NT2/D1 (cell line): ENCODE measurements at regions not wholly inside any gene's neighbourhood (a gene's known extent, or its start where the extent isn't known, plus 50 kb on each side); places are given as distances from the start of the nearest gene placed in this dataset.

ENCODE experiments used
- DNase-seq: peaks from one replicate; pipeline ENCODE4 v3.0.0-alpha.2; 2011; ENCODE audit warnings: low read depth, low spot score
- H3K27me3 ChIP-seq: 2 replicates; pipeline ENCODE4 v1.6.0; 2011; ENCODE audit warnings: mild to moderate bottlenecking; ENCODE audit not compliant: insufficient read length, insufficient read depth
- H3K36me3 ChIP-seq: 2 replicates; pipeline ENCODE4 v1.6.1; 2011; ENCODE audit warnings: mild to moderate bottlenecking, low read length, mixed read lengths; ENCODE audit not compliant: insufficient read depth, insufficient read length
- H3K4me1 ChIP-seq: 2 replicates; pipeline ENCODE4 v1.5.1; 2011; ENCODE audit not compliant: insufficient read depth, insufficient read length
- H3K4me3 ChIP-seq: 2 replicates; pipeline ENCODE4 v1.5.1; 2011; ENCODE audit warnings: low read depth; ENCODE audit not compliant: insufficient read length
- H3K9ac ChIP-seq: 2 replicates; pipeline ENCODE4 v1.6.0; 2011; ENCODE audit warnings: low read depth; ENCODE audit not compliant: insufficient read length
- H3K9me3 ChIP-seq: 2 replicates; pipeline ENCODE4 v1.5.1; 2011; ENCODE audit warnings: mild to moderate bottlenecking, low read length; ENCODE audit not compliant: insufficient read depth
- SUZ12 ChIP-seq: IDR thresholded peaks from 2 replicates; pipeline ENCODE4 v1.6.1; 2011; ENCODE audit not compliant: insufficient read length, insufficient read depth; ENCODE audit errors: extremely low read depth
- YY1 ChIP-seq: IDR thresholded peaks from 2 replicates; pipeline ENCODE4 v1.6.1; 2011; ENCODE audit not compliant: insufficient read length, insufficient read depth
- ZNF274 ChIP-seq: IDR thresholded peaks from 2 replicates; pipeline ENCODE4 v1.6.1; 2011; ENCODE audit warnings: mild to moderate bottlenecking, low read depth, low read length

GRCh38 chr2:216808805-216809425 lies 50.9 kb downstream of the TNP1 start:
- Histone ChIP-seq H3K27me3 (no peaks in the 10 kb centered on the region), H3K36me3 (no peaks in the 10 kb centered on the region), H3K4me3 (no peak overlapping the region), H3K4me1 (no peaks in the 10 kb centered on the region), H3K9ac (no peak overlapping the region), H3K9me3 (no peaks in the 10 kb centered on the region)
- TF ChIP-seq ZNF274: no peak
- no peak for TF ChIP-seq YY1
- TF ChIP-seq SUZ12: no peak
- no peak for DNase-seq

- Histone ChIP-seq H3K4me3 (no peak overlapping the region), H3K9me3 (no peaks in the 10 kb centered on the region), H3K27me3 (no peaks in the 10 kb centered on the region), H3K9ac (no peak overlapping the region), H3K4me1 (no peaks in the 10 kb centered on the region), H3K36me3 (no peaks in the 10 kb centered on the region)
- DNase-seq: no peak
- no peak for TF ChIP-seq ZNF274
- no peak for TF ChIP-seq YY1
- TF ChIP-seq SUZ12: no peak
These were observed 52.0 kb downstream of the TNP1 start for GRCh38 chr2:216807857-216808272.

GRCh38 chr2:216804357-216805350 lies 55.2 kb downstream of the TNP1 start:
- Histone ChIP-seq H3K36me3 (no peaks in the 10 kb centered on the region), H3K9me3 (no peaks in the 10 kb centered on the region), H3K27me3 (no peaks in the 10 kb centered on the region), H3K4me3 (no peak overlapping the region), H3K4me1 (no peaks in the 10 kb centered on the region), H3K9ac (no peak overlapping the region)
- TF ChIP-seq YY1: no peak
- TF ChIP-seq ZNF274: no peak
- TF ChIP-seq SUZ12: no peak
- DNase-seq: no peak

GRCh38 chr2:216803791-216804190 lies 56.1 kb downstream of the TNP1 start:
- TF ChIP-seq SUZ12: no peak
- no peak for TF ChIP-seq ZNF274
- no peak for TF ChIP-seq YY1
- Histone ChIP-seq H3K9ac (no peak overlapping the region), H3K4me3 (no peak overlapping the region), H3K27me3 (no peaks in the 10 kb centered on the region), H3K4me1 (no peaks in the 10 kb centered on the region), H3K9me3 (no peaks in the 10 kb centered on the region), H3K36me3 (no peaks in the 10 kb centered on the region)
- DNase-seq: no peak

- H3K9me3 ChIP-seq: no peaks in the 10 kb centered on the region
- TF ChIP-seq SUZ12 (no peak), ZNF274 (no peak), YY1 (no peak)
- DNase-seq: no peak
- no peaks in the 10 kb centered on the region for H3K4me1 ChIP-seq
- H3K4me3 ChIP-seq: no peak overlapping the region
- H3K9ac ChIP-seq: no peak overlapping the region
- H3K27me3 ChIP-seq: no peaks in the 10 kb centered on the region
- H3K36me3 ChIP-seq: no peaks in the 10 kb centered on the region
These were observed 57.2 kb downstream of the TNP1 start for GRCh38 chr2:216802516-216803215.

GRCh38 chr2:216800836-216801235 lies 59.0 kb downstream of the TNP1 start:
- H3K27me3 ChIP-seq: no peaks in the 10 kb centered on the region
- H3K9ac ChIP-seq: no peak overlapping the region
- no peak for DNase-seq
- no peaks in the 10 kb centered on the region for H3K4me1 ChIP-seq
- TF ChIP-seq SUZ12 (no peak), ZNF274 (no peak), YY1 (no peak)
- H3K9me3 ChIP-seq: no peaks in the 10 kb centered on the region
- no peaks in the 10 kb centered on the region for H3K36me3 ChIP-seq
- no peak overlapping the region for H3K4me3 ChIP-seq

GRCh38 chr2:216799873-216800431 lies 59.9 kb downstream of the TNP1 start:
- H3K27me3 ChIP-seq: no peaks in the 10 kb centered on the region
- H3K36me3 ChIP-seq: no peaks in the 10 kb centered on the region
- TF ChIP-seq SUZ12 (no peak), YY1 (no peak), ZNF274 (no peak)
- H3K9ac ChIP-seq: no peak overlapping the region
- H3K4me1 ChIP-seq: no peaks in the 10 kb centered on the region
- H3K4me3 ChIP-seq: no peak overlapping the region
- no peak for DNase-seq
- no peaks in the 10 kb centered on the region for H3K9me3 ChIP-seq
